HG02870 (cell line): ENCODE measurements at regions not wholly inside any gene's neighbourhood (a gene's known extent, or its start where the extent isn't known, plus 50 kb on each side); places are given as distances from the start of the nearest gene placed in this dataset.
A peak's percentile ranks its signal among the peaks of the same experiment; 100 is the strongest.

Experiments
- ATAC-seq: cut with Tn5 transposase; IDR thresholded peaks from one replicate; pipeline ENCODE4 v1.9.1; 2021; ENCODE audit warnings: mild to moderate bottlenecking, moderate library complexity; ENCODE audit not compliant: unreplicated experiment

- peak; percentile 64 for ATAC-seq
Measured at GRCh38 chr6:149211046-149211571, 106.4 kb upstream of the TAB2 start.

GRCh38 chr6:149212206-149212605, 105.3 kb upstream of the TAB2 start:
- ATAC-seq: no peak

- peak; percentile 37 for ATAC-seq
Measured at GRCh38 chr6:149212892-149213801, 104.4 kb upstream of the TAB2 start.

- no peak for ATAC-seq
Measured at GRCh38 chr6:149213829-149214228, 103.7 kb upstream of the TAB2 start.

- no peak for ATAC-seq
Measured at GRCh38 chr6:149216459-149216858, 101.1 kb upstream of the TAB2 start.

- ATAC-seq: peak; percentile 48
Measured at GRCh38 chr6:149217466-149217888, 100.0 kb upstream of the TAB2 start.

- ATAC-seq: no peak
Measured at GRCh38 chr6:149218471-149218870, 99.0 kb upstream of the TAB2 start.

GRCh38 chr6:149218915-149219314, 98.6 kb upstream of the TAB2 start:
- ATAC-seq: no peak

GRCh38 chr6:149220882-149221773, 96.4 kb upstream of the TAB2 start:
- no peak for ATAC-seq

- ATAC-seq: no peak
Measured at GRCh38 chr6:149221774-149222070, 95.8 kb upstream of the TAB2 start.

- no peak for ATAC-seq
Measured at GRCh38 chr6:149223120-149223903, 94.2 kb upstream of the TAB2 start.

GRCh38 chr6:149223904-149224351, 93.6 kb upstream of the TAB2 start:
- ATAC-seq: no peak

- ATAC-seq: no peak
Measured at GRCh38 chr6:149224399-149224798, 93.1 kb upstream of the TAB2 start.

- no peak for ATAC-seq
Measured at GRCh38 chr6:149225370-149225769, 92.1 kb upstream of the TAB2 start.

GRCh38 chr6:149225946-149226345, 91.6 kb upstream of the TAB2 start:
- no peak for ATAC-seq

- no peak for ATAC-seq
Measured at GRCh38 chr6:149227796-149228195, 89.7 kb upstream of the TAB2 start.

- no peak for ATAC-seq
Measured at GRCh38 chr6:149228311-149228955, 89.1 kb upstream of the TAB2 start.

- ATAC-seq: no peak
Measured at GRCh38 chr6:149229096-149229495, 88.4 kb upstream of the TAB2 start.

- peak; percentile 31 for ATAC-seq
Measured at GRCh38 chr6:149230712-149231460, 86.6 kb upstream of the TAB2 start.

- no peak for ATAC-seq
Measured at GRCh38 chr6:149231778-149232177, 85.7 kb upstream of the TAB2 start.
